ENCODE measurements at regions not wholly inside any gene's neighbourhood (a gene's known extent, or its start where the extent isn't known, plus 50 kb on each side); places are given as distances from the start of the nearest gene placed in this dataset.
"Not testable (repeated sequence)": the region's sequence is repeated elsewhere in the genome, so short reads cannot be mapped to it uniquely, and the experiment has no call there.

GRCh38 chr3:82137861-82138260, 376.4 kb upstream of the GBE1 start:
- no peak for DNase-seq

- no peak for DNase-seq
Measured at GRCh38 chr3:82137050-82137449, 375.6 kb upstream of the GBE1 start.

GRCh38 chr3:82133070-82133606, 371.7 kb upstream of the GBE1 start:
- DNase-seq = no peak

DNA sequence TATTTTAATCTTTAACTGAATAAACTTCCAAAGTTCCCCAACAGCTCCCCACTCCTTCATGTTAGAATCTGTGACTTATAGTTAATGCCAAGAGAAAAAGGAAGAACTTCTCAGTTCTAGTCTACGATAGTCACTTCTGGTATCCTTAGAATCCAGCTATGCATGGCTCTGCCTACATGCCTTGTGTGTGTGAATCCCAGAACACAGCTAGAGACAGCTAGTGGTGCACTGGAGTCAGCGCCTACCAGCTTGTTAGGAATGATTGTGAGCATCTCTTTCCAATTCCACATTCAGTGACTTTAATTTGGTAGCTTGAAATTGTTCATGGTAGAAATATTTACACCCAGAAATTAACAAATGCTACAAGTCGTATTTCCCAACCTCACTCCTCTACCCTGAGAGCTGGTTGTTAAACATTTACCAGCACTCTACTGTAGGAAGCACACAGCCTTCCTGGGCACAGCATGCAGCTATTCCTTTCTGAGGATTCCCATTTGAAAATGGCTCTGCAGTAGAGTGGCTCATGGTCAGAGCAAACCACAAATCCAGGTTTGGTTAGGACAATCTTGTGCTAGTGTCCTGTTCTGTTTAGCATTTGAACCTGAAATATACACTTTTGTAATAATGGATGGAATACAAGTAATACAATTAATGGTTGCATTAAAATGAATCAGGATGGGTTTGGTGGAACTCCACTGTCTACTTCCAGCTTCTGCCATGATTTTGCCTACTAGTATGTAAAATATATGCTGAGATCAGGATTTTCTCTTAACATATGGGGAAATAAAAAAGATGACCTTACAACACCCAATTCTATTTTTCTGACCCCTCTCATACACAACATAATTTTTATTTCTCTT, 371.0 kb upstream of the GBE1 start:
- no peak for DNase-seq

DNA sequence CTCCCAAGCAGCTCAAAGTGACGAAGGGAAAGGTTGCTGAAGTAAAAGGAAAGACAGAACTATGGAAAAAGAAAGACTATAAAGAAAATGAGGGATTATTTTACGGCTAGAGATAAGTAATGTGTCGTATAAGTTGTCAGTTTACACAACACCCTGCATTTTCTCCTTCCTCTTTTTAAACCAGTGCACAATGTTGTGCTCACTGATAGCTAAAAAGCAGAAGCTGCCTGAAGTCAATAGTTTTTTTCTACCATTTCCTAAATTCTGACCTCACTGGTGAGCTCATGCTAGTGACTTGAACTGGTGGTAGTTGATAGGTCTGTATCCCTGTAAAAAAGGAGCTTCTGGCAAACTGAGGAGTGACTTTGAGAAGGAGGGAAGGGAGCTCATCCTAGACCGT, 368.6 kb upstream of the GBE1 start:
- DNase-seq = no peak

GRCh38 chr3:82129221-82129801, 367.9 kb upstream of the GBE1 start:
- no peak for DNase-seq

- DNase-seq = no peak
Measured at GRCh38 chr3:82128271-82128670, 366.8 kb upstream of the GBE1 start.

- no peak for DNase-seq
Measured at GRCh38 chr3:82122554-82123345, 361.3 kb upstream of the GBE1 start.

DNA sequence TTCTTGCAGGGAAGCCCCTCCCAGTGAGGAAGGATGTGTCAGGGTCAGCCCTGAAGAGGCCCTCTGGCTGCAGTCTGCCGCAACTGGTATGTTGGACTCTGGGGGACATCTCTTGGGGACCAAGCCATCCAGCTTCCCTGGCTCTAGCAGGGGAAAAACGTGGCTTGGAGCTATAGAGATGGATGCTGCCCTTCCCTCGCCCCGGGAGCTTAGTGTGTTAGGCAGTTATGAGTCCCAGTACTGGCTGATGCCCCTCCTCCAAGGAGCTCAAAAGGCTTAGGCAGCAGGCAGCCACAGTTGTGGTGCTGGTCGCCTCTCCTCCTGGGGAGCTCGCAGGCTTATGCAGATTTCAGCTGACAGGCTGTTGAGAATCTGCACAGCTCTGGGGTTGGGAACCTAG, 353.1 kb upstream of the GBE1 start:
- no peak for DNase-seq

DNA sequence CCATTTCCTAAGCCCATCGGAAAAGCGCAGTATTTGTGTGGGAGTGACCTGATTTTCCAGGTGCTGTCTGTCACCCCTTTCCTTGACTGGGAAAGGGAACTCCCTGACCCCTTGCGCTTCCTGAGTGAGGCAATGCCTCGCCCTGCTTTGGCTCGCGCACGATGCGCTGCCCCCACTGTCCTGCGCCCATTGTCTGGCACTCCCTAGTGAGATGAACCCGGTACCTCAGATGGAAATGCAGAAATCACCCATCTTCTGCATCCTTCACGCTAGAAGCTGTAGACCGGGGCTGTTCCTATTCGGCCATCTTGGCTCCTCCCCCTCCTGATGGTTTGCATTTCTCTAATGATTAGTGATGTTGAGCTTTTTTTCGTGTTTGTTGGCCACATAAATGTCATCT, 349.3 kb upstream of the GBE1 start:
- DNase-seq = not testable (repeated sequence)

DNA sequence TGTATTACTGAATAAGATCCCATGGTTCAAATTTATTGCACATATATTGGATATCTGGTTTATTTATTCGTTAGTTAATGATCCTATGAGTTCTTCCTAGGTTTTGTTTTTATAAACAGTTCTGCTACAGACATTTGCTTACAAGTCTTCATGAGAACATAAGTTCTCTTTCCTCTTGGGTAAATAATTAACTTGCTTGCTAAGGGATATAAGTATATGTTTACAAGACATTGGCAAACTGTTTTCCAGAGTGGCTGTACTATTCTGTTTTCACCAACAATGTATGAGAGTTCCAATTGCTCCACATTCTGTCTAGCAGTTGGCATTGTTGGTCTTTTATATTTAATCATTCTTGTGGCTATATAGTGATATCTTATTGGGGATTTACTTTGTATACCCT, 341.8 kb upstream of the GBE1 start:
- no peak for DNase-seq

- DNase-seq = no peak
Measured at GRCh38 chr3:82100378-82100777, 338.9 kb upstream of the GBE1 start.

DNA sequence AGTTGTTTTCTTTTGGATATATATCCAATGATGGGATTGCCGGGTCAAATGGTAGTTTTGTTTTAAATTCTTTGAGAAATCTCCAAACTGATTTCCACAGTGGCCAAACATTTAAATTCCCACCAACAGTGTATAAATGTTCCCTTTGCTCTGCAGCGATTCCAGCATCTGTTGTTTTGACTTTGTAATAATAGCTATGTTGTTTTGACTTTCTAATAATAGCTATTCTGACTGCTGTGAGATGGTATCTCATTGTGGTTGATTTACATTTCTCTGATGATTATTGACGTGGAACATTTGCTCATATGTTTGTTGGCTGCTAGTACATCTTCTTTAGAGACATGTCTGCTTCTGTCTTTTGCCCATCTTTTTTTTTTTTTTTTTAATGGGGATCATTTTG, 332.2 kb upstream of the GBE1 start:
- no peak for DNase-seq

GRCh38 chr3:82088749-82089148, 327.3 kb upstream of the GBE1 start:
- no peak for DNase-seq

DNA sequence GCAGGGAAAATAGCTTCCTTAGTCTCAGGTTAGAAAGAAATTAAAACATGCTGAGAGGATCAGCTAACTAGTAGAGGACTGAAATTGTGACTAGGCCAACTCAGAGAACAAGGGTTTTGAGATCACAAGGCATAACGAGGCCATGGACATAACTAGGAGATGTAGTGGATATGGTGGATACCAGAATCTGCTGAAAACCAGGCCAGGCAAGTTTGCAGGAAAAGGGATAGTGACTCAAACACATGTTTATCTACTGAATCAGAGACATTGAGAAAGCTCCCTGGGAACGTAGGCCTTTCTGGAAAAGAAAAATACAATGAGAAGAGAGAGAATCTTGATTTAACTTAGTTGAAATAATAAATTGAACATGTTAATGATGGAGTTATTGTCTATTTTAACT, 326.5 kb upstream of the GBE1 start:
- DNase-seq = no peak

- no peak for DNase-seq
Measured at GRCh38 chr3:82085851-82086475, 324.5 kb upstream of the GBE1 start.

GRCh38 chr3:82085356-82085755, 323.9 kb upstream of the GBE1 start:
- no peak for DNase-seq

DNA sequence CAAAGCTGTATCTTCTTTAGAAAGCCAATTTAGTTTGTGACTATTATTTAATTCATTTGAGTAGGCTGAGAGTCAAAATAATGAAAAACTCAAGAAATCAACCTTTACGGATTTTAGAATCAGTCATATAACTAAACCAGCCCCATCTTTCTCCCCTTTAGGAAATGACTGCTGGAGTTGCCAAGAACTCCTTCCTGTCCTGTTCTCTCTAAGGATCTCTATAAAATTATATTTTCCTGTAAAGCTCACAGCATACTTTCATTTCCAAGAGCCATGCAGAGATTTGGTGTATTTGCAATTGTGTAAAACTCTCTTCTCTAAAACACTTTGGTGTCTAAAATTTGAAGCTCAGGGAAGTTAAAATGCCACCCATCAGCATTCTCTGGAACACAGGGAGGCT, 323.4 kb upstream of the GBE1 start:
- DNase-seq = no peak

GRCh38 chr3:82082796-82083195, 321.4 kb upstream of the GBE1 start:
- no peak for DNase-seq

- DNase-seq = no peak
Measured at GRCh38 chr3:82081351-82081750, 319.9 kb upstream of the GBE1 start.

DNA sequence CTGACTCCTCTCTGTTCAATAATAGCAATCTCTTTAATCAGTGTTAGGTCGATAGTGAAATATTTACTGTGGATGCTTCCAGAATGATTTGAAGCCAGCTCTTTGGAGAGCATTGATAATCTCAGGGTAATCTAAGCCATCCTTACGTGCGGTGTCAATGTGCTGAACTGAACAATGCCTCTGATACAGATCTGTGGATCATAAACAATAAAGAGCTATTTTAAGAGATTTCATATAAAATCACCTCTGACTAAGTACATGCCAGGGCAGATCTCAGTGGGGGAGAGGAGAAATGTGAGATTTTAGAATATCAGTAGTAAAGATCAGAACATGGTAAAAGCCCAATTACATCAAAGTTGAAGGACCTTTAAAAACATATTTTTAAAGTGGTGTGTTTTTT, 319.3 kb upstream of the GBE1 start:
- no peak for DNase-seq

- DNase-seq = no peak
Measured at GRCh38 chr3:82080261-82080660, 318.8 kb upstream of the GBE1 start.

DNA sequence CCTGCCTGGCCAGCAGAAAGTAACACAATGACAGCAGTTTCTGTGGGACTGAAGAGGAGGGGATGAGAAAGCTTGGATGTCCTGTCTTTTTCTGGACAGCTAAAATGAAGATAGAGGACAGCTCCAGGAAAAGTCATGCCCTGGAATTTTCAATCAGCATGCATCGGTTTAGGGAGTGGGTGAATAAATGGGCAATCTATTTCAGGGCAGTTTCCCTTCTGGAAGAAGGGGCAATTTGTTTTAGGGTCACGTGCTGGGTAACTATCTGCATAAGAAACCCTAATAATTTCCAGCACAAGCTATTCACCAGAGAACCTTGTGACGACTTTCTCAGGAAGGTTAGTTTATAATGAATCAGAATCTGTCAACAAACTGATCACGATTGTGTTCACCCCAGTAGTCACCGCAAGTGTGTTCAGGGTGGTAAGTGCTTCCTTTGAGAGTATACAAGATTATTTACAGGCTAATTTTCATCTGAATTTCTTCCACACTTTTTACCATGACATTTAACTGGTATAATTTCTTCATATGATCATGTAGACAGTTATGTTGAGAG, 318.0 kb upstream of the GBE1 start:
- no peak for DNase-seq
